HG03558 (cell line): ENCODE measurements at regions not wholly inside any gene's neighbourhood (a gene's known extent, or its start where the extent isn't known, plus 50 kb on each side); places are given as distances from the start of the nearest gene placed in this dataset.

Source experiments
- ATAC-seq: cut with Tn5 transposase; IDR thresholded peaks from one replicate; pipeline ENCODE4 v1.9.1; 2021; ENCODE audit warnings: moderate number of reproducible peaks; ENCODE audit not compliant: unreplicated experiment; ENCODE audit errors: extremely low read depth

DNA sequence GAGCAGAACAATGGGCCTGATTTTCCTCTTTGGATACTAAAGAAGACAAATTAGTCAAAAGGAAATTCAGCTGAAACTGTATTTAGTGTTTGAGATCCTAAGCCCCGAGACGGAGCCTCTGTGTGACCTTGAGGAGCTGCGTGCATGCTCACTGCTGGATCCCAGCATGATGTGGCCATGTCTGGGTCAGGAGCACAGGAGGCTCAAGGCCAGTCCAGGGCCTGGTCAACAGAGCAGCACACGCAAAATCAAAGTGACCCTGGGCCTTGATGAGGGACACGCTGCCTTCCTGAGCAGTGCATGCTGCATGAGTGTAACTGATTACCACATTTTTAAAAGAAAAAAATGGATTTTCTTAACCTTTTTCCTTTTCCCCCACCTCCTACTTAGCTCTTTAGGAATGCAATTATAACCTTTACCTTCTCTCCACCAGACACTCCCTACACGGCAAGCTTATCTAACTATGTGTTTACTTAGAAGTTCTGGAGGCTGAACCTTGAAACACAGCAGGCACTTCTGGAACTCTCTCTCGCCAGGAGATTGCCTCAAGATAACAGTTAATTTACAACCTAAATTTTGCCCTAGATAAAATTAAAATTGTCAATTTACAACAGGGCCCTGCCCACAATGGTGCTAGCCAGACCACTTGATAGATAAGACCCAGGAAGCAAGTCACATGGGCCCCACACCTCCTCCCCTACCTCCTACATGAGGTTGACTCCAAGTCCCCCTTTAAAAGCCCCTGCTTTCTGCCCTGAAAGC, 144.6 kb downstream of the LRIG2 start:
- no peak for ATAC-seq

DNA sequence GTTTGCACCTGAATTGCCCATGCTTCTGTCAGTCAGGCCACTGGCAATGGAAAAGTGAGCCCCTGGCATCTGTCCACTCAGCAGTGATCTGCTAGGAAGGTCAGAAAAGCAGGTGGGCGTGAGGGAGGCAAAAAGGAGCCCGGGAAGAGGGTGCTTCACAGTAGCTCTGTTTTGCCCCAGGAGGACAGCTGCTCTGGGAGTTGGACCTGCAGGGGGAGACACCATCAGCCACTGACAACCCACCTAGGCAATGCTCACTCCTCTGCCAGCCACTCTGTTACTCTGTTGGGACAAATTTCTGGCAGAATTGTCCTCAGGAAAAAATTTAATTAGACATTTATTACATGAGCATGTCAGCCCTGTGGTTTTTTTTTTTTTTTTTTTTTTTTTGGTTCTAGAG, 146.4 kb downstream of the LRIG2 start:
- no peak for ATAC-seq

DNA sequence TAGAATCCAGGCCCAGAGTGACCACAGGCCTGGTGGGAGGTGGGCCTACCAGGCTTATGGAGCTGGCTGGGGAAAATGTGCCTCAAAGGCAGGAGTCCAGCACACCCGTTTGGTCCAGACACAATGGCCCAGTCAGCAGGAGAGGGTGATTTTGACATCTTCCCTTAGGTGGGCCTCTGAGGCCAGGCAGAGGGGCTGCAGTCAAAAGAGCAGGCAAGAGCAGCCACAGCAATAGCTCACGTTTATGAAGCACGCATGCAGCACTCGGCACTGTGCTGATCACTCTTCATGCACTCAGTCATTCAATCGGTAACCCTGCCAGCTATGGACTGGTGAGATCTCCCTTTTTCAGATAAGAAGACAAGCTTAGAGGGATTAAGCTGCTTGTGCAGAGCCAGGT, 146.8 kb downstream of the LRIG2 start:
- no peak for ATAC-seq

DNA sequence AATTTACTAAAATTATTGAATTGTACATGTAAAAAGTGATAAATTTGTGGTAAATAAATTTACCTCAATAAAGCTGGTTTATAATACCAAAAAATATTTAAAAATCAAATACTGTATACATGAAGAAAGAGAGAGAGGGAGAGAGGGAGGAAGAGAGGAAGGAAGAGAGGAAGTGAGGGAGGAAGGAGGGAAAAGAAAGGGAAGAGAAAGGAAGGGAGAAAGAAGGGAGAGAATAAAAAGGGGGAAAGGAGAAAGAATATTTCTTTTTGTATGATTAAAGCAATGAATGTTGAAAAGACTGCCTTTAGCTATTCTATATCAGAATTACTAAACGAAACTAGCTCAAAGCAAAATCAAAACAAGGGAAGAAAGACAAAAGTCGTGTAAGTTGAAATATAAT, 150.0 kb downstream of the LRIG2 start:
- no peak for ATAC-seq

DNA sequence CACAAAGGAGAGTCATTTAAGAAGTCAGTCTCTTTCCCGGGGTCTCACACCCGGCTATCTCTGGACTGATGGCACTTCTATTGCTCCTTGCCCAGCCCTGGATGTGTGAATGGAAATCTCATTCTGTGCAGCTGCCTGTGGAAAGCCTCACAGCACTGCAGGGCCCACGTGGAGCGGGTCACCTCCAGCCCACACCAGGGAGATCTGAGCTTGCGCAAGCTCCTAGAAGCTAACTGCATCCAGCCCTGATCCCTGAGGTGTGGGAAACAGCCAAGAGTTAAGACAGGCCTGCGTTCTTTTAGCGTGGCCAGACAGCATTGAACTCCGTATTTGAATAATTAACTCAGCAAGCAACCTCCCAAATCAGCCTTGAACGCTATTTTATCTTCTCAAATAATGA, 150.5 kb downstream of the LRIG2 start:
- no peak for ATAC-seq

DNA sequence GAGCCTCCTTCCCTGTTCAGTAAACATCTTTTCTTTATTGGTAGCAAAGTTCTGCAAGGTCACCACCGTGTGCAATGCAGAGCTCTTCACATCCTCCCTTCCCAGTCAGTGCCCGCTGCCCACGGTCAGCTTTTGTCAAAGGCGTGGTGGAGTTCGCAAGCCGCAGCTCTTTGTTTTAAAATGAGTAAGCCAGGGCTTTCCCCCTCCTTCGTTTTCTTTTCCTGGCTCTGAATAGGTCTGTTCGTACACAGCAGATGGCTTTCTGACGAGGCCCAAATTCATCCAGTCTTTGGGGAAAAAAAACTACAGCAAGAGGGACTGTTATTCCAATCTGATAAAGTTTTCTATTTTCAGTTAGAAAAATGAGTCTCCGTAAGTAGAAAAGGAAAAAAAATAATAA, 153.2 kb downstream of the LRIG2 start:
- no peak for ATAC-seq

DNA sequence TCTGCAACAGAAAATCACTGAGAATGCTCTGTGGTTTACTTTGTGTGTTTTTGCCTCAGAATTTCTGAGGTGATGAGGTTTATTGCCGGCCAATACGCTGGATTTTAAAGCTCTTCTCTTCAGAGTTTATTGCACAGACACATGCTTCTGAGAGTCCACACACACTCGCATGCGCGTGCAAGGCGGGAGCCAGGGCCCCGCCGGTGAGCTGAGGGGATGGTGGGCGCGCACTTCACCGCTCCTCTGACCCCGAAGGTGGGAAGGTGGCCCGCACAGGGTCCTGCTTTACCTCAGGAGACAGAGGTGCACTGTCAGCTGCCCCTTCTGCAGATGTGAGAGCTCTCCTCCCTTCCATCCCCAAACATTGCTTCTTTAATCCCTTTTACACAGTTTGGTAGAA, 158.4 kb upstream of the MAGI3 start:
- no peak for ATAC-seq

DNA sequence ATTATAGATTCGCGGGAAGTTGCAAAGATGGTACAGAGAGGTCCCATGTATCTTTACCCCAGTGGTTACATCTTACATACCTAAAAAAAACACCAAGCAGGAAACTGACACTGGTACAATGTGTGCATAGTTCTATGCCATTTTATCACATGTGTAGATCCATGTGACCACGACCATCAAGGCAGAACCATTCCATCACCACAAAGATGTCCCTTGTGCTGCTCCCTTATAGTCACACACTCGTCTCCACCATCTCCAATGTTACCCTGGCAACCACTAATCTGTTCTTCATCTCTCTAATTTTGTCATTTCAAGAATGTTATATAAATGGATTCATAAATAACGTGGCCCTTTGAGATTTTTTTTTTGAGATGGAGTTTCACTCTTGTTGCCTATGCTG, 156.9 kb upstream of the MAGI3 start:
- no peak for ATAC-seq

DNA sequence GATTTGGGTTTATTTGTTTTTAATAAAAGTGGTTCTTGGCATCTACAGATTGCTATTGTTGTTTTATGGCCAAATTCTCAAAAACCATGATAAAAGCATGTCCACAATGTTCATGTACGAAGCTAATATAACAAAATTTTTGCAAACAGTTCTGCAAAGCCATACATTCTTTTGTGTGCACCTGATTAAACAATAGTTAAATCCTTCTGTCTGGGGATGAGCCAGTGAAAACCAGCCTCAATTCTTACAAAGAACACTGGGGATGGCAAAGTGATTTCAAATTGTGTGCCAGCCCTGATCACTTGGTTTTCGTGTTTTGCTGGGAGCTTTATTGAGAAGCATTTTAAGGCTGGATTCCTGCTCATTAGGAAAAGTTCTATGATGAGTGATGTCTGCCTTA, 149.1 kb upstream of the MAGI3 start:
- no peak for ATAC-seq

DNA sequence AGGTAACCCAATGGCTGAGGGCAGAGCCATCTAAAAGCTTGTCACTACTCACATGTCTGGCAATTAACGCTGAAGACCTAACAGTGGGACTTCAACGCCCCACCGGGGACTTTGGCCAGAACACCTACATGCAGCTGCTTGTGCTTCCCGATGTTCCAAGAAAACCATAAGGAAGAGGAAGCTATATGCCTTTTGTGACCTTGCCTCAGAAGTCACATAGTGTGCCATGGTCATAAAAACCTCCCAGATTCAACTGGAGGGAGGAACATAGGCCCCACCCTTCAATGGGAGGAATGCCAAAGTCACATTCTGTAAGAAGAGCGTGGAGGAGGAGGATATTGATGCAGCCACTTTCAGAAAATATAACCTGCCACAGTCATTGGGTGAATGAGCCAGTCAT, 147.8 kb upstream of the MAGI3 start:
- no peak for ATAC-seq

DNA sequence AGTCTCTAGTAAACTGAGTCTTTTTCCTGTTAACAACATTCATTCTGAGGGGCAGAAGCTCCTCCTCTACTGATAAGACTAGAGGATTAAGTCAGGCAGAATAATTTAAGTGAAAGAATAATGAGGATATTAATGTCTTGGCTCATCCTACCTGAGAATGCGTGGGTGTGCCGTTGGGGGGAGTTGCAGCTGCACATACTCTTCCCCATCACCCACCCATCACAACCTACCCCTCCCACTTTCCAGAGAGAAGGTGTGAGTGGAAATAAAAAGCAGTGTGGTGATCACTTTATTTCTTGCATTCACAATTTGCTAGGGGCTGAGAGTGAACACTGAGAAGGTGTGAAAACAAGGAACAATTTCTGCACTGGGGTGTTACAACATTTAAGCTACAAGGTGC, 146.8 kb upstream of the MAGI3 start:
- no peak for ATAC-seq

DNA sequence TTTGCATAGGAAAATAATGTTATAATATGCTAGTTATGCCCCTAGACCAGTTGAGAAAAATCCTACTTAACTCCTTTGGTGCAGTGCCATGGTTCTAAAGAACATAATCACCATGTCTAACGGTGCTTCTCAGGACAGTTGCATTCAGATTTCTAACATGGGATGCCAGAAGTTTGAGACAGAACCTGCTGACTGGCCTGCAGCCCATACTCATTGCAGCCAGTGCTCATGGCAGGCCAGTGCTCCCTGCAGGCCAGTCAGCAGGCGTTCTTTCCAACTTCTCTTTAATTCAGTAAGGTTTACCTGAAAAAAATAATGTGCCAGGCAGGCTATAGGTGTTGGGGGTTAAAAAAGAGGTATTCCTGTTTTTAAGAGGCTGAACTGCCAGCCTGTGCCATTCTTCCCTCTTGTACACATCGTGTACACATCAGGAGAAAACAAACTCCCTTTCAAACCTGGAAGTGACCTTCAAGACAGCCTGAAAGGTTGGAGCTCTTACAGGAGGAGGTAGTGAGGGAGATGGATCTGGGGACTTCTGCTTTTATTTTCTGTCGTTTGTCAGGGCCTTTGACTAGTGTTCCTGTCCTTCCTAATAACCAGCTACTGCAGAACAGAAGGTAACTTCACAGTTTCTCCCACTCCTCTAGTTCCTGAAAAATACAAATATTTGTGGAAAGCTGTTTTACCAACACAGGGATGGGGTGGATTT, 146.0 kb upstream of the MAGI3 start:
- no peak for ATAC-seq

DNA sequence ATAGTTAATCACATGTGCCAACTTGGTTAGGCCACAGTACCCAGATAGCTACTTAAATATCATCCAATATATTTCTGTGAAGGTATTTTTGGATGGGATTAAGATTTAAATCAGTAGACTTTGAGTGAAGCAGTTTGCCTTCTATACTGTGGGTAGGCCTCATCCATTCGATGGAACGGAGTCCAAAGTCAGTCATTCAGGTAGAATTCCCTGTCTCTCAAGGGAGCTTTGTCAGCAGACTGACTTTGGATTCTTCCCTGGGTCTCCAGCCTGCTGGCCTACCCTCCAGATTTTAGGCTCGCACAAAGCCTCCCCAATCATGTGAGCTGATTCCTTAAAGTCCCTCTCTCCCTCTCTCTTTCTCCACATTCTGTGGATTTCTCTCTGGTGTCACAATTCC, 145.1 kb upstream of the MAGI3 start:
- no peak for ATAC-seq

DNA sequence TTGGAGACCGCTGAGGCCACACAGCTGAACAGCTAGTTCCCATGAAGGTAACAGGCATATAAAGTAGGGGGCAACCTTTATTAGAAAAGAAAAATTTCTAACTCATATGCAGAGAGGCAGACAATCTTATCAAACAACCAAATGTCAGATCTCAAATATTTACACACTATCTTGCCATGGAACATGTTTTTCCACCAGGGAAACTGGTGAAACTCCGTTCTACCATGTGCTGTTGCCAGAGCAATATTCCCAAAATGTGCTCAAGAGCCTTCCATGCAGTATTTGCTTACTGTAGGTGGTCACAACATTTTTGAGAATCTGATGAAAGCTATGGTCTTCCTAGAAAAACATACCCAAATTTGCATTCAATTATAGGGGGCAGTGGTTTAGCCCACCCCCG, 143.4 kb upstream of the MAGI3 start:
- ATAC-seq = no peak

DNA sequence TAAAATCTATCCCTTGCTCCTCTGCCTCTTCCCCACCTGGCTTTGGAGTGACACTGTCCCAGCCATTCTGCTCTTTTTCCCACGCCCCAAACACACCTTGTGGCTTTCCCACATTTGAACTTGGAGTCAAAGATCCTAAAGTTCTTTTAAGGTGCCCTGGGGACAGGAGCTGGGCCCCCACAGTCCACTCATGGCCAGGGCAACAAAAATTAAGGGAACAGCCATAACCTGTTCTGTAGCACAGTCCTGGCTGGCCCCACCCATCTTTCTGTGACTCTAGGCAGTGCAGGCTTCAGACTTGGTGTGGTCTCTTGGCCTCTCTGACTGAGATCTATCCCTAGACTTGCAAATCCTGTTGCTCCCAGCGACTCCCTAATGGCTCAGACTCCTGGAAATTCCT, 143.0 kb upstream of the MAGI3 start:
- ATAC-seq = no peak

DNA sequence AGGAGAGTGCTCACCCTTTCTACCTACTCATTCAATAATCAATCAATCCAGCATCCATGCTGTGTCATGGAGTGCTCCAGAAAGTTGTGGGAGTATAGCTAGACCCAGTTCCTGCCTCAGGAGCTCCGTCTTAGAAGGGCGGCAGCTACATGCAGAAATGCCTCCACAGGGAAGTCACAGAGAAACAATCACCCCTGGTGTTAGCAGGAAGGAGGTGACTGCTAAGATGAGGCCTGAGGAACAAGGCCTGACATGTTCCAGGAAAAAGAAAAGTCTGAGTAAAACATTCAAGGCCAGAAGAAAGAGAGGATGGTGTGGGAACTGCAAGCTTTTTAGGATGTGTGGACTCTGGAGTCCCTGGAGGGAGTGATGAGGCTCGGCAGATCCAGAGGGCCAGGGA, 142.5 kb upstream of the MAGI3 start:
- no peak for ATAC-seq

DNA sequence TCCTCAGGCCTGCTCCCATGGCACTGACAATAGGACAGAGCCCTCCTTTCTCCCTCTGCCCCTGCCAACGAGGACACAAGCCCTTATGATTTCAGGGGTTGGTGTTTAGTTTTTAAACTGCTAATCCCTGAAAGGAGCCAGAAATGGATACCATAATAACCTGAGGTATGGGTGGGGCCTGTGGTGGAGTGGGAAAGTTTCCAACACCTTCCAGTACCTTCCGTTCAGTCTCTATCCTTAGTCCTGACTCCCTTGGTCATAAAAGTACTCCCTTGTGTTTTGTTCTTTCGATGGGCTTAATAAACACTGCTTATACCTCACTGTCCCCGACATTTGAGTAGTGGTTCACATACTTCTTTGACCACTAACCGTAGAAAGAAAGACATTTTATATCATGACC, 141.8 kb upstream of the MAGI3 start:
- ATAC-seq = no peak

DNA sequence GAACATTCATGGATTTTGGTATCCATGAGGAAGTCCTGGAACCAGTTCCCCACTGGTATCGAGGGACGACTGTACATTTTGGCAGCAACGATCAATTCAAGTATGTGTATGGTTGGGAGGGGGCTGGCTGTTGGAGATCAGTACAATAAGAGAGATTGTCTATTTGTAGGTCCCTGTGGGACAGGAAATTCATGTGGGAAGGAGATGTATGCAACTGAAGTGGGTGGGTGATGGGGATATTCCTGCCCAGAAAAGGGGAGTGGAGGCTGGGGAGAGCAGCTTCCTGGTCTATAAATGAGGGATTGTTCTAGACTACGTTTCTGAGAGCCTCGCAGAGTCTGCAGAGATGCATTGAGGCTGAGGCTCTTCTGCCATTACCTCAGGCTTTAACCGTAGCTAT, 140.2 kb upstream of the MAGI3 start:
- ATAC-seq = no peak

DNA sequence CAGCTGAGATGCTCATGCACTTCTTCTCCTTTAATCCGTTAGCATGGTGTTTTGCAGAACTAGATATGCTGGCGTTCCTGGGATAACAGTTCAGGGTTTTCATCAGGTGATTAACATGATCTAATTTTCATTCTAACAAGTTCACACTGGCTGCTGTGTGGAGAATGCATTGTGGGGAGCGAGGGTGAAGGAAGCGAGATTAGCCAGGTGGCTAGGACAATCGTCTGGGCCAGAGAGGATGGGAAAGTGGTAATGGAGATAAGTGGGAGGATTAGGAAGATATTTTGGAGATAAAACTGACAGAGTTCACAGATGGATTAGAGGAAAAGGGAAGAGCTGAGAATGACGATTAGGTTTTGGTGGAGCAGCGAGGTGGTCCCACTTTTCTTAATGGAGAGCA, 138.1 kb upstream of the MAGI3 start:
- ATAC-seq = no peak

DNA sequence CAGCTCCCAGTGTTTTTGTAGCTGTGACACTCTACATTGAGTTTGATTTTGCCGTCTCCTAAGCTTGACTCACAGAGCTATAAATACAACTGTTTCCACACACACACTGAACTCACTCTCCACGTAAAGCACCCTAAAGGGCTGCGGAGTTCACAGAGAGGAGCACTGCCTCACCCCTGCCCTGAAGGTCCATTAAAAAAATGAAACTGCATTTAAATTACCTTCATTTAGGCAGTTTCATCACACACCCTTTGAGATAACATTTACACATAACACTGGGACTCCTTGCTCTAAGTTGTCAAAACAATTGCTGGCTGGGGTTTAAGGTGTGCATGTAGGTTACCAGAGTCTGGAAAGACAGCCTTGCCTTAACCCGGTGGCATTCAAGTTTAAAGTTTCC, 137.1 kb upstream of the MAGI3 start:
- no peak for ATAC-seq

DNA sequence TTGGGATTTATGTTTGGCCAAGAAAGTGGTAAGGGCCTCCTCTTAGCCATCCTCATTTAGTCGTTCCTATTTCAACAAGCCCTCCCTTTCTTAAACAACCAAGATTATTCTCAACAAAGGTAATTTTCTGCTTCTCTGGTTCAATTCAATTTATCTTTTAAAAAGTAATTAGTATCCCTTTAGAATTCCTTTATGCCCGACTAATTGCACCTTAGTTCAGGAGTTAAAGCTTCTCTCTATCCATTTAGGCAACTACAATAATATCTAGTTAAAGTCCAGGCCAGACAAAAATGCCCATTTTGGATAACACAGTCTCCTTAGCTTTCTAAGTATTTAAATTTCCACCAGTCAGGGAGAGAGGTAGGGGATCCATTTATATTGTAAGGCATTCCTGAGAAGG, 136.7 kb upstream of the MAGI3 start:
- ATAC-seq = no peak

DNA sequence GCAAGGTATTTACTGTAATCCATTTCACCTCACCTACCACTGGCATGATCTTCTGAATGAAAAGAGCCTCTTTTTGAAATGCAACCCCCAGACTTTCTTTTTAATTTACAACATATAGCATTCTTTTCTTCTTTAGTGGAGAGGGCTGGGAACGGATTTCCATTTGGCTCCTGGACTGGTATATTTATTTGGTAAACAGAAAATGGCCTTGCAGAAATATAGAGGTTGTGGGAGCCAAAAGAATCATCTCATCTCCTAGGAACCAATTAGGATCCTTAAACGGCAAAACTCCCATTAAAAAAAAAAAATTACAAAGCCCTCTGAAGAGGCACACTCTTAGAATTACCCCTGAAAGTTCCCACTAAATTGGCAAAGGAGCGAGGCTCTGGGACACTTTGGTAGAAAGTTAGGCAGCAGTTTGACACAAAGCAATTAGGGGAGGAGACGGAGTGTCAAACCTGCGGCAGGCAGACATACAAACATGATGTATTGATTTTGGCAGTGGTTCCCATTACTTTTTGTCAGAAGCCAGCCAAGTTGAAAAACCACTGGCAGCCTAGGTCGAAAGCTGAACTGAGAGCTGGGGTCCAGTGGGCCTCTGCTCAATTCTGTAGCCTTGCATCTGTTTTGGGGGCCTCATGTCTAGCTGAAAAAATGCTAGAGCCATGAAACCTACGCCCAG, 135.1 kb upstream of the MAGI3 start:
- ATAC-seq = no peak
